SU-DHL-6 (cell line): ENCODE measurements at regions not wholly inside any gene's neighbourhood (a gene's known extent, or its start where the extent isn't known, plus 50 kb on each side); places are given as distances from the start of the nearest gene placed in this dataset.

ENCODE experiments used
- H2AFZ ChIP-seq: fragments of 200-600 bp; sonication (generic); 2 replicates; pipeline ENCODE4 v1.6.1; 2014; ENCODE audit warnings: low read depth, mild to moderate bottlenecking, moderate library complexity, mixed read lengths, antibody characterized with exemption, low read length; ENCODE audit not compliant: severe bottlenecking
- H3F3A ChIP-seq: fragments of 200-600 bp; shearing (Covaris generic); 2 replicates; pipeline ENCODE4 v1.6.0; 2016; ENCODE audit warnings: antibody characterized with exemption, mild to moderate bottlenecking; ENCODE audit not compliant: insufficient read depth
- H3K27ac ChIP-seq: fragments of 200-600 bp; sonication (generic); 2 replicates; pipeline ENCODE4 v1.5.1; 2016; ENCODE audit warnings: low read depth, mild to moderate bottlenecking, low read length, moderate library complexity, mixed read lengths
- H3K27me3 ChIP-seq: fragments of 200-600 bp; sonication (generic), shearing (Covaris generic); 2 replicates; pipeline ENCODE4 v1.6.0; 2014; ENCODE audit warnings: mild to moderate bottlenecking, low read length
- H3K36me3 ChIP-seq: fragments of 200-600 bp; sonication (generic); 2 replicates; pipeline ENCODE4 v1.6.1; 2014; ENCODE audit warnings: mild to moderate bottlenecking, low read length, mixed read lengths
- H3K4me2 ChIP-seq: fragments of 300-600, 200-600 bp; shearing (Covaris generic), sonication (generic); 2 replicates; pipeline ENCODE4 v1.6.0; 2014; ENCODE audit warnings: low read length, low read depth, mild to moderate bottlenecking; ENCODE audit not compliant: poor library complexity, severe bottlenecking
- H3K4me3 ChIP-seq: fragments of 200-600 bp; sonication (generic); 2 replicates; pipeline ENCODE4 v1.5.1; 2014; ENCODE audit warnings: antibody characterized with exemption, low read length, mild to moderate bottlenecking, mixed read lengths; ENCODE audit not compliant: insufficient read depth, poor library complexity, severe bottlenecking
- H3K79me2 ChIP-seq: fragments of 200-600 bp; sonication (generic); 2 replicates; pipeline ENCODE4 v1.6.1; 2014; ENCODE audit warnings: mild to moderate bottlenecking, low read length, moderate library complexity; ENCODE audit not compliant: insufficient read depth
- H3K9ac ChIP-seq: fragments of 200-600 bp; sonication (generic); 2 replicates; pipeline ENCODE4 v1.7.0; 2014; ENCODE audit warnings: mild to moderate bottlenecking, low read length
- H3K9me2 ChIP-seq: fragments of 200-600 bp; sonication (generic); replicated peaks from 2 replicates; pipeline ENCODE4 v1.6.1; 2014; ENCODE audit warnings: low read length; ENCODE audit not compliant: insufficient read depth
- H3K9me3 ChIP-seq: fragments of 200-600 bp; sonication (generic); 2 replicates; pipeline ENCODE4 v1.6.1; 2014; ENCODE audit warnings: low read length, mixed read lengths; ENCODE audit not compliant: insufficient read depth
- H4K20me1 ChIP-seq: fragments of 200-600 bp; sonication (generic); 2 replicates; pipeline ENCODE4 v1.6.1; 2014; ENCODE audit warnings: low read depth, mild to moderate bottlenecking, antibody characterized with exemption, low read length, moderate library complexity, mixed read lengths
- CTCF ChIP-seq: fragments of 200-600 bp; sonication (generic); IDR thresholded peaks from one replicate; pipeline ENCODE4 v1.5.1; 2017; ENCODE audit warnings: antibody characterized with exemption, mild to moderate bottlenecking, low read length, moderate library complexity; ENCODE audit not compliant: insufficient read depth, poor library complexity, severe bottlenecking
- EZH2phosphoT487 ChIP-seq: fragments of 200-600 bp; sonication (generic), shearing (Covaris generic); conservative IDR thresholded peaks from 2 replicates; pipeline ENCODE4 v1.6.1; 2018; ENCODE audit warnings: mild to moderate bottlenecking, antibody characterized with exemption, low read length, moderate library complexity, mixed read lengths

- H4K20me1 ChIP-seq, result no peaks in the 10 kb centered on the region
- no peaks in the 10 kb centered on the region for H3K27me3 ChIP-seq
Observed at GRCh38 chr15:69898243-69898642, 199.5 kb downstream of the TLE3 start.

GRCh38 chr15:69902414-69903062, 195.2 kb downstream of the TLE3 start:
- Histone ChIP-seq H3K9me2 (no peaks in the 10 kb centered on the region), H3K36me3 (no peaks in the 10 kb centered on the region), H3K9me3 (no peaks in the 10 kb centered on the region), H3K27me3 (no peaks in the 10 kb centered on the region), H4K20me1 (no peaks in the 10 kb centered on the region), H3K4me2 (no peak overlapping the region), H3K9ac (no peak overlapping the region), H3K79me2 (no peaks in the 10 kb centered on the region), H3F3A (no peaks in the 10 kb centered on the region), H2AFZ (no peak overlapping the region), H3K27ac (no peak overlapping the region), H3K4me3 (no peak overlapping the region)
- TF ChIP-seq EZH2phosphoT487 (no peak), CTCF (no peak)

More at GRCh38 chr15:69898243-69898642, 199.5 kb downstream of the TLE3 start:
- Histone ChIP-seq H2AFZ (no peak overlapping the region), H3K36me3 (no peaks in the 10 kb centered on the region), H3K9ac (no peak overlapping the region), H3K9me2 (no peaks in the 10 kb centered on the region), H3K4me3 (no peak overlapping the region), H3F3A (no peaks in the 10 kb centered on the region), H3K79me2 (no peaks in the 10 kb centered on the region), H3K4me2 (no peak overlapping the region), H3K9me3 (no peaks in the 10 kb centered on the region), H3K27ac (no peak overlapping the region)
- TF ChIP-seq EZH2phosphoT487 (no peak), CTCF (no peak)

GRCh38 chr15:69903470-69904469, 193.9 kb downstream of the TLE3 start:
- Histone ChIP-seq H3K9ac (no peak overlapping the region), H3K9me3 (no peaks in the 10 kb centered on the region)
- TF ChIP-seq EZH2phosphoT487, result no peak
- TF ChIP-seq CTCF, result no peak

More at GRCh38 chr15:69903470-69904469, 193.9 kb downstream of the TLE3 start:
- H3K79me2 ChIP-seq, result no peaks in the 10 kb centered on the region
- H4K20me1 ChIP-seq, result no peaks in the 10 kb centered on the region
- no peak overlapping the region for H2AFZ ChIP-seq
- H3K27me3 ChIP-seq, result no peaks in the 10 kb centered on the region
- H3F3A ChIP-seq, result no peaks in the 10 kb centered on the region
- no peak overlapping the region for H3K4me3 ChIP-seq
- H3K9me2 ChIP-seq, result no peaks in the 10 kb centered on the region
- H3K36me3 ChIP-seq, result no peaks in the 10 kb centered on the region
- no peak overlapping the region for H3K4me2 ChIP-seq
- H3K27ac ChIP-seq, result no peak overlapping the region
